GM11168 (cell line): ENCODE measurements at regions not wholly inside any gene's neighbourhood (a gene's known extent, or its start where the extent isn't known, plus 50 kb on each side); places are given as distances from the start of the nearest gene placed in this dataset.

ENCODE experiments used
- in situ Hi-C: fragments of 300-500 bp; cut with MboI; formaldehyde crosslinking; loops from one replicate; pipeline ENCODE4 v1.12.0; 2022; ENCODE audit warnings: low sequenced_read_pairs; ENCODE audit not compliant: unreplicated experiment

- in situ Hi-C loops = no loop called here
Measured at GRCh38 chr11:8858808-8859207, 52.2 kb upstream of the AKIP1 start.
